T-cell (primary cell): ENCODE measurements at regions not wholly inside any gene's neighbourhood (a gene's known extent, or its start where the extent isn't known, plus 50 kb on each side); places are given as distances from the start of the nearest gene placed in this dataset.

Experiments
- ATAC-seq, 4 experiments: fragments of 200-7000 bp in 3 of 4; fragments of 150-1000 bp in 1 of 4; cut with Tn5 transposase; replicated peaks in 1 of 4; 1 replicate in 3 of 4; 2 replicates in 1 of 4; pipeline ENCODE4 v1.10.0; 2021; ENCODE audit warnings: moderate library complexity in 3 of 4, mild to moderate bottlenecking in 2 of 4, moderate number of reproducible peaks in 1 of 4
- CTCF ChIA-PET, 2 donors: fragments of 300-600 bp; sonication (Branson Sonifier 250); formaldehyde crosslinking; loops; one replicate each; lab custom pipeline; 2022; ENCODE audit warnings: antibody characterized with exemption in 2 of 2; lab: Charles Lee
- POLR2A ChIA-PET, 2 donors: fragments of 300-600 bp; sonication (Branson Sonifier 250); formaldehyde crosslinking; loops; one replicate each; lab custom pipeline; 2022; ENCODE audit warnings: antibody characterized with exemption in 2 of 2; lab: Charles Lee
- DNase-seq, 35 experiments: peaks; one replicate each; pipeline versions ENCODE4 v3.0.0 to v3.0.0-alpha.2; 2013 to 2023
- H3K27ac ChIP-seq: one replicate; pipeline ENCODE4 v1.5.1; 2013; ENCODE audit warnings: low read length
- H3K27me3 ChIP-seq, 2 experiments: replicated peaks in 1 of 2; 1 replicate in 1 of 2; 2 replicates in 1 of 2; pipeline versions ENCODE4 v1.6.1 to v1.7.0; 2013; ENCODE audit warnings: low read length in 1 of 2, mixed read lengths in 1 of 2; ENCODE audit not compliant: control insufficient read depth in 2 of 2, insufficient read depth in 2 of 2; ENCODE audit errors: extremely low read depth in 1 of 2
- H3K36me3 ChIP-seq, 2 donors: 1 replicate in 1 of 2; 2 replicates in 1 of 2; pipeline versions ENCODE4 v1.6.1 to v1.7.0; 2013; ENCODE audit warnings: low read length in 1 of 2; ENCODE audit not compliant: control insufficient read depth in 2 of 2, insufficient read depth in 1 of 2; ENCODE audit errors: extremely low read depth in 1 of 2
- H3K4me1 ChIP-seq, 2 experiments: 1 replicate in 1 of 2; 2 replicates in 1 of 2; pipeline versions ENCODE4 v1.6.1 to v1.7.0; 2013; ENCODE audit warnings: low read length in 2 of 2, mixed read lengths in 1 of 2; ENCODE audit not compliant: insufficient read depth in 2 of 2, control insufficient read depth in 1 of 2; ENCODE audit errors: extremely low read depth in 1 of 2
- H3K4me3 ChIP-seq, 2 donors: 1 replicate in 1 of 2; 2 replicates in 1 of 2; pipeline versions ENCODE4 v1.5.1 to v1.7.0; 2013; ENCODE audit warnings: mild to moderate bottlenecking in 2 of 2, low read length in 1 of 2, moderate library complexity in 1 of 2; ENCODE audit not compliant: control insufficient read depth in 1 of 2; ENCODE audit errors: extremely low read depth in 1 of 2
- H3K9me3 ChIP-seq: 2 replicates; pipeline ENCODE4 v1.7.0; 2013
- H3K27ac Mint-ChIP-seq, 2 donors: one replicate each; pipeline ENCODE4 v1.8.0; 2020 to 2021; ENCODE audit warnings: mild to moderate bottlenecking in 2 of 2, mixed read lengths in 2 of 2
- H3K27me3 Mint-ChIP-seq, 2 donors: one replicate each; pipeline ENCODE4 v1.8.0; 2021 to 2022; ENCODE audit warnings: mixed read lengths in 2 of 2
- H3K36me3 Mint-ChIP-seq: one replicate; pipeline ENCODE4 v1.8.0; 2021; ENCODE audit warnings: mixed read lengths
- H3K4me1 Mint-ChIP-seq, 3 donors: one replicate each; pipeline ENCODE4 v1.8.0; 2020 to 2022; ENCODE audit warnings: mixed read lengths in 3 of 3, mild to moderate bottlenecking in 1 of 3
- H3K4me3 Mint-ChIP-seq, 3 donors: one replicate each; pipeline ENCODE4 v1.8.0; 2020 to 2022; ENCODE audit warnings: mild to moderate bottlenecking in 3 of 3, mixed read lengths in 3 of 3, moderate library complexity in 3 of 3
- H3K9me3 Mint-ChIP-seq, 3 donors: one replicate each; pipeline ENCODE4 v1.8.0; 2020 to 2022; ENCODE audit warnings: mixed read lengths in 3 of 3
- WGBS: methylation state at CpG from one replicate; pipeline ENCODE4 v1.1.5; 2013; ENCODE audit warnings: missing lambda C conversion rate; ENCODE audit not compliant: insufficient coverage; 5-methylcytosine and 5-hydroxymethylcytosine counted together

- H3K36me3 Mint-ChIP-seq = no peaks in the 10 kb centered on the region
- DNase-seq = no peak
- Histone ChIP-seq H3K9me3 (no peaks in the 10 kb centered on the region), H3K27me3 (no peaks in the 10 kb centered on the region), H3K4me3 (no peak overlapping the region), H3K4me1 (no peaks in the 10 kb centered on the region), H3K27ac (no peak overlapping the region), H3K36me3 (no peaks in the 10 kb centered on the region)
- H3K27ac Mint-ChIP-seq = no peak overlapping the region
- H3K4me3 Mint-ChIP-seq = no peak overlapping the region
- WGBS = 95% methylated on average over 3 of the region's 4 CpGs
- no peak for ATAC-seq
- no peaks in the 10 kb centered on the region for H3K4me1 Mint-ChIP-seq
- POLR2A ChIA-PET = no interaction called here
- CTCF ChIA-PET = interaction anchor here in 1 of 2 donors (0.6 to 0.8 kb wide), 2 partner anchors 16 to 239 kb away, joined by 3 read pairs; no protein-coding TSS in a partner anchor
- peaks cover 0 to under 1% of the 10 kb centered on the region in 2 donors for H3K27me3 Mint-ChIP-seq
- no peaks in the 10 kb centered on the region for H3K9me3 Mint-ChIP-seq
Observed at GRCh38 chr3:8223766-8224165, 277.9 kb upstream of the LMCD1 start.

GRCh38 chr3:8224941-8225340 is 276.7 kb upstream of the LMCD1 start:
- no peaks in the 10 kb centered on the region for H3K36me3 Mint-ChIP-seq
- WGBS = 72% methylated on average over 3 of the region's 6 CpGs
- CTCF ChIA-PET = no interaction called here
- Histone ChIP-seq H3K36me3 (no peaks in the 10 kb centered on the region), H3K27ac (no peak overlapping the region), H3K4me1 (no peaks in the 10 kb centered on the region), H3K9me3 (no peaks in the 10 kb centered on the region), H3K27me3 (no peaks in the 10 kb centered on the region), H3K4me3 (no peak overlapping the region)
- POLR2A ChIA-PET = no interaction called here
- DNase-seq (no peak), ATAC-seq (no peak)
- H3K4me3 Mint-ChIP-seq = no peak overlapping the region
- no peak overlapping the region for H3K27ac Mint-ChIP-seq
- H3K4me1 Mint-ChIP-seq = no peaks in the 10 kb centered on the region
- H3K9me3 Mint-ChIP-seq = no peaks in the 10 kb centered on the region
- no peaks in the 10 kb centered on the region for H3K27me3 Mint-ChIP-seq

- Histone ChIP-seq H3K4me3 (no peak overlapping the region), H3K36me3 (no peaks in the 10 kb centered on the region), H3K4me1 (no peaks in the 10 kb centered on the region), H3K9me3 (no peaks in the 10 kb centered on the region), H3K27ac (no peak overlapping the region), H3K27me3 (no peaks in the 10 kb centered on the region)
- Mint-ChIP-seq H3K4me3 (no peak overlapping the region), H3K27ac (no peak overlapping the region), H3K4me1 (no peaks in the 10 kb centered on the region), H3K27me3 (peaks cover 0 to 15% of the 10 kb centered on the region in 2 donors), H3K36me3 (no peaks in the 10 kb centered on the region), H3K9me3 (peaks cover 0 to 3% (median 0%) of the 10 kb centered on the region in 3 donors)
- ATAC-seq (no peak), DNase-seq (no peak)
- WGBS = no CpG with 5 or more reads among the region's 2 CpGs
- ChIA-PET CTCF (interaction anchor here in 1 of 2 donors (1.0 kb wide), 1 partner anchor 184 kb away, joined by 3 read pairs; no protein-coding TSS in a partner anchor), POLR2A (no interaction called here)
Observed at GRCh38 chr3:8233938-8234337, 267.7 kb upstream of the LMCD1 start.

GRCh38 chr3:8236264-8236663 is 265.4 kb upstream of the LMCD1 start:
- H3K4me3 ChIP-seq = no peak overlapping the region
- H3K4me3 Mint-ChIP-seq = no peak overlapping the region
- no peaks in the 10 kb centered on the region for H3K36me3 Mint-ChIP-seq
- no peaks in the 10 kb centered on the region for H3K27me3 ChIP-seq
- peaks cover 0 to 3% (median 0%) of the 10 kb centered on the region in 3 donors for H3K9me3 Mint-ChIP-seq
- H3K27me3 Mint-ChIP-seq = peaks cover 0 to 15% of the 10 kb centered on the region in 2 donors
- no peak overlapping the region for H3K27ac ChIP-seq
- ATAC-seq = no peak
- no peaks in the 10 kb centered on the region for H3K36me3 ChIP-seq
- H3K9me3 ChIP-seq = no peaks in the 10 kb centered on the region
- H3K27ac Mint-ChIP-seq = no peak overlapping the region
- H3K4me1 ChIP-seq = no peaks in the 10 kb centered on the region
- WGBS = no CpG with 5 or more reads among the region's 3 CpGs
- POLR2A ChIA-PET = no interaction called here
- no peaks in the 10 kb centered on the region for H3K4me1 Mint-ChIP-seq
- no peak for DNase-seq
- CTCF ChIA-PET = no interaction called here

- Mint-ChIP-seq H3K36me3 (no peaks in the 10 kb centered on the region), H3K4me3 (no peak overlapping the region), H3K9me3 (peaks cover 0 to 7% (median 6%) of the 10 kb centered on the region in 3 donors), H3K27ac (no peak overlapping the region), H3K4me1 (no peaks in the 10 kb centered on the region), H3K27me3 (peaks cover 0 to 7% of the 10 kb centered on the region in 2 donors)
- Histone ChIP-seq H3K4me1 (no peaks in the 10 kb centered on the region), H3K36me3 (no peaks in the 10 kb centered on the region), H3K27me3 (no peaks in the 10 kb centered on the region), H3K9me3 (no peaks in the 10 kb centered on the region), H3K4me3 (no peak overlapping the region), H3K27ac (no peak overlapping the region)
- DNase-seq = no peak
- ChIA-PET POLR2A (no interaction called here), CTCF (no interaction called here)
- 100% methylated on average over 2 of the region's 5 CpGs for WGBS
- ATAC-seq = no peak
Observed at GRCh38 chr3:8237893-8238292, 263.7 kb upstream of the LMCD1 start.

GRCh38 chr3:8238432-8238831 is 263.2 kb upstream of the LMCD1 start:
- H3K9me3 Mint-ChIP-seq = peaks cover 0 to 7% (median 6%) of the 10 kb centered on the region in 3 donors
- WGBS = no CpG with 5 or more reads among the region's 1 CpG

More at GRCh38 chr3:8238432-8238831, 263.2 kb upstream of the LMCD1 start:
- H3K4me1 Mint-ChIP-seq = no peaks in the 10 kb centered on the region
- H3K27ac ChIP-seq = no peak overlapping the region
- no peak for DNase-seq
- H3K27me3 Mint-ChIP-seq = peaks cover 0 to 7% of the 10 kb centered on the region in 2 donors
- POLR2A ChIA-PET = interaction anchor here (0.6 to 0.7 kb wide), 2 partner anchors 8 to 113 kb away, joined by 4 to 5 read pairs; no protein-coding TSS in a partner anchor
- H3K4me3 ChIP-seq = no peak overlapping the region
- ATAC-seq = no peak
- no peak overlapping the region for H3K27ac Mint-ChIP-seq
- no peak overlapping the region for H3K4me3 Mint-ChIP-seq
- H3K36me3 ChIP-seq = no peaks in the 10 kb centered on the region
- no peaks in the 10 kb centered on the region for H3K36me3 Mint-ChIP-seq
- CTCF ChIA-PET = interaction anchor here (0.5 to 1.0 kb wide), 5 partner anchors 8 to 452 kb away, joined by 3 to 5 read pairs (median 4); no protein-coding TSS in a partner anchor
- no peaks in the 10 kb centered on the region for H3K4me1 ChIP-seq
- no peaks in the 10 kb centered on the region for H3K9me3 ChIP-seq
- no peaks in the 10 kb centered on the region for H3K27me3 ChIP-seq
